Mucosa of gallbladder (tissue), 1 donor: ENCODE measurements at regions not wholly inside any gene's neighbourhood (a gene's known extent, or its start where the extent isn't known, plus 50 kb on each side); places are given as distances from the start of the nearest gene placed in this dataset.

ENCODE experiments used
- DNase-seq: peaks from one replicate; pipeline ENCODE4 v3.0.0-alpha.2; 2020; ENCODE audit warnings: low spot score
- donor health status: DM: no; HTN: no; CAD: no.

DNA sequence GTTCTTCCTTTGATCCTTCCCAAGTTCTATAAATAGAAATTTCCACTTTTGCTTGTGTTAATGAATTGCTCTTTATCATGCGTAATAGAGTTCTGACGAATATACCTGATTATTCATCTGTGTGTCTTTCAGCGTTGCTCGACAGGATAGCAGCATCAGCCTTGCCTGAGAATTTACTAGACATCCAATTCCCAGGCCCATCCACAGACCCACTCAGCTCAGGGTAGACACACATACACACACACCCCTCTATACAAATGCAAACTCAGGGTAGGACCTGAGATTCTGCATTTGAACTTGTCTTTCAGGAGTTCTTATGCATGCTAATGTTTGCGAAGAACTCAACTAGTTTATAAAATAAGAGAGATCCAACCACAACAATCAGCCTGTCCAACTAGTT is 343.4 kb upstream of the GYPC start:
- DNase-seq = no peak

DNA sequence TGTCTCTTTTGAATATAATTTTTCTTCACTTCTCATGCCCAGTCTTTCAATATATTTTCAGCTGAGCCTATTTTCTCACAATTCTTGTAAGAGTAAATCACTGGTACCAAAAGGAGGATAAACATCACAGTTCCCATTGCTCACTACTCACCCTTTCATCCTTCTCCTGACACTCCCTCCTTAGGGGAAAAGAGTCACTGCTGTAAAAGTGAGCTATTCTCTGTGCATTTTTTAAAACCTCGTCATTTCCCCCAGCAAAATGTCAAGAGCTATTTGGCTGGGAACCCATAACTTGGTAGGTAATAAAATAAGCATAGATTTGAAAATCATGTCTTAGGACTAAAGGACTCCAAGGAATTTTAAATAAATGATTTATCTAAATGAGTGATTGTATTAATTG is 340.1 kb upstream of the GYPC start:
- no peak for DNase-seq

DNA sequence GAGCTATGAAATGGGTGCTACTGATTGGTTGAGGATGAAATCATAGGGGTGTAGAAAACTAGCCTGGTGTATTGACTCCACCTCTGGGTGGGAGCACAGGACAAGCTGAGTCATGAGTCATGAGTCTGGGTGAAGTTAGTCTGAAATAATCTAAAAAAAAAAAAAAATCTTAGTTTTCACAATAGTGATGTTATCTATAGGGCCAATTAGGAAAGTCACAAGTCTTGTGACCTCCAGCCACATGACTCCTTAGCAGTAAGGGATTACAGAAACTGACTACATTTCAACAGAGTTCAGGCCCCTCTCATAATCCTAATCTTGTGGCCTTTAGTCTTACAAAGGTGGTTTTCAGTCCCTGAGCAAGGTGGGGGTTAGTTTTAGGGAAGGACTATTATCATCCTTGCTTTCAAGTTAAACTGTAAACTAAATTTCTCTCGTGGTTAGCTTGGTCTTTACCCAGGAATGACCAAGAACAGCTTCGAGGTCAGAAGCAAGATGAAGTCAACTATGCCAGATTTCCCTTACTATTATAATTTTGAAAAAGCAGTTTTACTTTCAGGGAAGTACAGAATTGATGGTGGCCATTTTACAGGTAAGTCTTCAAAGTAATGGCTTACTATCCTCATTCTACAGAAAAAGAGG is 338.0 kb upstream of the GYPC start:
- DNase-seq = no peak

- no peak for DNase-seq
Observed at GRCh38 chr2:126322342-126322741, 333.6 kb upstream of the GYPC start.

- no peak for DNase-seq
Observed at GRCh38 chr2:126325202-126325601, 330.8 kb upstream of the GYPC start.

- no peak for DNase-seq
Observed at GRCh38 chr2:126329173-126329572, 326.8 kb upstream of the GYPC start.

GRCh38 chr2:126342457-126342856 is 313.5 kb upstream of the GYPC start:
- no peak for DNase-seq

DNA sequence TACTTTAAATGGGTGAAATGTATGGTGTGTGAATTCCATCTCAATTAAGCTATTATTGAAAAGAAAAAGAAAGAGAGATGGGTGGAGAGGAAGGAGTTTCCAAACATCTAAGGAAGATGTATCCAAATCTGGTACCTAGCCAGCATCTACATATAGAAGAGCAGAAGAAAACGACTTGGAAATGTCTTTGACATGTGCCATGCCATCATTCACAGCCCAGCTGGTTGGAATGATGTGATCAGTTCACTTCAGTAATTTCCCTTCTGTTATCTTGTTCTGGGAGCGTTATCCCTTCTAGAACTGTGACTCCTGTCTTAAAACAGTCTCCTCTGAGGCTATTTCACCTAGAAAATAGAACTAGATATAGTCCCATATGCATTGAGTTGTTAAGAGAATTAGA is 312.8 kb upstream of the GYPC start:
- DNase-seq = no peak

GRCh38 chr2:126344493-126344892 is 311.5 kb upstream of the GYPC start:
- no peak for DNase-seq

GRCh38 chr2:126345691-126346090 is 310.3 kb upstream of the GYPC start:
- no peak for DNase-seq

DNA sequence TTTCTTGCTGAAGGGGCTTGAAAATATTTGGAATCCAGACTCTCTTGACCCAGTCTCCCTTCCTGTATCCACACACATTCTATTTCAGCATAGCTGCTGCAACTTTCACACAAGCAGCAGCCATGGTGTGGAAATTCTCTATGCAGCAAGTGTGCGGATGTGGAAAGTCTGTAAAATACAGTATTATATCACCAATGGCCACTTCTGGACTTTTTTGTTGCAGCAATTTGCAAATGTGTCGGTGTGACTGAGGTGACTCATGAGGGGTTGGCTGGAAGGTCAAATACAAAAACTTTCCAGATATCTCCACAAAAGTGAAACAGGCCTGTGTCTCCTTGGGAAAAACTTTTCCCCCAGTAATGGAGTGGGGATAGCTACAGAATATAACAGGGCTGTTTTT is 299.3 kb upstream of the GYPC start:
- DNase-seq = no peak

- DNase-seq = no peak
Observed at GRCh38 chr2:126358122-126358521, 297.8 kb upstream of the GYPC start.

DNA sequence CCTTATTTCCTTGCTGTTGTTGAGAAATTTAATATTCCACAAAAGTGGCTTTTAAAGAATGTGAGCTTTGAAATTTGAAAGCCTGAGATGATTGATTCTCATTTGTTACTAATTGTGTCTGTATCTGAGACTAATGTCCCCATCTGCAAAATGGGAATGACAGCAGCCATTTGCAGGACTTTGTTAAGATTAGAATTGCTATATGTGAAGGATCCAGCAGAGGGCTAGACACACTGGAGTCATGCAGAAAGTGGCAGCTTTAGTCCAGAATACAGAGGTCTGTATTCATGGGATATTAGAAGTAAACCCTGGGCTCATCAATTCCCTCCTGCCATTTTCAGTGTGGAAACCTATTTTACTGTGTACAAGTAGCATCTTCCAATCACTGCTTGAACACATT is 296.5 kb upstream of the GYPC start:
- DNase-seq = no peak

GRCh38 chr2:126367361-126367760 is 288.6 kb upstream of the GYPC start:
- DNase-seq = no peak

DNA sequence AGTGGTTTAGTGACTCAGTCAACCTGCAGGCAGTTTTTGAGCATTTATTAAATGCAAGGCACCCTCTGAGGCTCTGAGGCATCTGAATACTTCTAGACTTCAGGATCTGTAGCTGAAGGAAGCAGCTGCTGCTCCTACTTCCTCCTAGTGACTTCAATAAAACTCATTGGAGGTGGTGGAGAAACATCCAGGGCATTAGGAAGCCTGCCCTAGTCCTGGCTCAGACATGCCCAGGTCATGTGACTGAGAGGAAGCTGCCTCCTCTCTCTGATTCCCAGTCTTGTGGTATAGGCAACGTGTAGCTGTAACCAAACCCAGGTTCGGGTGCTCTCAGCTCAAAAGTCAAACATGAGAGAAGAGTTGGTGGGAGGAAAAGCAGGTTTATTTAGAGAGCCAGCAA is 287.2 kb upstream of the GYPC start:
- no peak for DNase-seq

- DNase-seq = no peak
Observed at GRCh38 chr2:126370201-126370600, 285.8 kb upstream of the GYPC start.

DNA sequence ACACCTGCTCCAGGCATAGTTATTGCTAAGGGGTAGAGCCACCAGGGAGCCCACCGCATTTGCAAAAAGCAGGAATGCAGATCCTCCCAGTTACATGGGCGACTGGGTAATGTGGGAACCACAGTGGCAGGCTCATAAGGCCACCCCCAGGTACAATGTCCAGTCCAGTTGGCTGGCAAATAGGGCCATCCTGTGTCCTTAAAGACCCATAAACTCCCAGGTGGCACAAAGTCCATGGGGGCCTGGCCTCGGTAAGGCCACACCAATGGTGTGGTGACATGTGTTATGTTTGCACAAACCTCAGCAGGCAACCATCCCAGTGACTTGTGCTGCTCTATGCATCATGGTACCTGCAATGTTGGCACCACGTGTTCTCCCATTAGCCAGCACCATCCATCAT is 283.6 kb upstream of the GYPC start:
- no peak for DNase-seq

DNA sequence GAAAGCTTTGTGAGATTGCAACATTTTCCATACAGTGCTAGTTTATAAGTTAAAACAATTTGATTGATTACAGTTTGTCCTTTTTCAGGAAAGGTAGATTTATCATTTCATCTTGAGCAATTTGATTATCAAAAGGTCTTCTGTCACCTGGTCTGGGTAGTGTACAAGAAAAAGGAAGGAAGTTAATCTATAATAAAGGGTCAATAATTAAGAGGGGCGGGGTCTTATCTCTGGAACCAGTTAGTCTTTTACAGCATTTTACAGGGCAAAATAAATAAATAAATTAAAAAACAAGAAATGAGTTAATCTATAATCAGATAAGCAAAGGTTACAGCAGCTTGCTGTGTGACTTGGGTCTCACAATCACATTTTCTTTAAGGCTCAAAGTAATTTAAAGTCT is 277.8 kb upstream of the GYPC start:
- DNase-seq = no peak

- DNase-seq = no peak
Observed at GRCh38 chr2:126381091-126381490, 274.9 kb upstream of the GYPC start.

GRCh38 chr2:126382998-126383397 is 273.0 kb upstream of the GYPC start:
- DNase-seq = no peak

GRCh38 chr2:126383800-126384199 is 272.2 kb upstream of the GYPC start:
- DNase-seq = no peak

DNA sequence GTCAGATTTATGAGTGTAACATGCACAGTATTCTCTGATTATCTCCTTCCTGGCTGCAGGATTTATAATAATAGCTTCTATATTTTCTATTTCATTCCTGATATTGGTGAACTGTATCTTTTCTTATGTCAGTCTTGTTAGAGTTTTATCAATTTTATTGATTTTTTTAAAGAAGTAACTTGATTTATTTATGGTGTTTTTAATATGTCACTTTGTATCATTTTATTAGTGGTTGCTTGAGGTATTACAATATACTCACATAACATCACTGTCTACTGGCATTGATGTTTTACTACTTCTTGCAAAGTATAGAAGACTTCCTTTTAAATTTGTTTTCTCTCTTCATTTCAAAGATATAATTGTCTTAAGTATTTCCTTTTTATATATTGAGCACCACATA is 270.5 kb upstream of the GYPC start:
- DNase-seq = no peak

- no peak for DNase-seq
Observed at GRCh38 chr2:126385983-126386382, 270.0 kb upstream of the GYPC start.

DNA sequence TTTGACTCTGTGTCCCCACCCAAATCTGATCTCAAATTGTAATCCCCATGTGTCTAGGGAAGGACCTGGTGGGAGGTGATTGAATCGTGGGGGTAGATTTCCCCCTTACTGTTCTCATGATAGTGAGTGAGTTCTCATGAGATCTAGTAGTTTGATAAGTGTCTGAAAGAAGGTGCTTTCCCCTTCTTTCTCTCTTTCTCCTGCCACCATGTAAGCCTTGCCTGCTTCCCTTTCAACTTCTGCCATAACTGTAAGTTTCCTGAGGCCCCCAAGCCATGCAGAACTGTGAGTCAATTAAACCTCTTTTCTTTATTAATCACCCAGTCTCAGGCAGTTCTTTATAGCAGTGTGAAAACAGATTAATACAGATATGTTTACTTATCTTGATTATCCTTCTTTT is 266.5 kb upstream of the GYPC start:
- no peak for DNase-seq

GRCh38 chr2:126392889-126393288 is 263.1 kb upstream of the GYPC start:
- no peak for DNase-seq
